Stomach smooth muscle (tissue), 2 donors: ENCODE measurements at regions not wholly inside any gene's neighbourhood (a gene's known extent, or its start where the extent isn't known, plus 50 kb on each side); places are given as distances from the start of the nearest gene placed in this dataset.

Source experiments
- H3K27ac ChIP-seq: one replicate; pipeline ENCODE4 v1.7.0; 2013; ENCODE audit warnings: mild to moderate bottlenecking, low read length, inconsistent platforms
- H3K27me3 ChIP-seq, 2 donors: one replicate each; pipeline ENCODE4 v1.7.0; 2013; ENCODE audit warnings: low read length in 2 of 2; ENCODE audit not compliant: insufficient read depth in 2 of 2, control insufficient read depth in 1 of 2
- H3K36me3 ChIP-seq, 2 donors: one replicate each; pipeline ENCODE4 v1.7.0; 2013; ENCODE audit warnings: low read length in 2 of 2; ENCODE audit not compliant: control insufficient read depth in 2 of 2, insufficient read depth in 2 of 2
- H3K4me1 ChIP-seq: one replicate; pipeline ENCODE4 v1.7.0; 2013; ENCODE audit warnings: low read length; ENCODE audit not compliant: control insufficient read depth, insufficient read depth
- H3K4me3 ChIP-seq, 2 donors: one replicate each; pipeline ENCODE4 v1.7.0; 2013; ENCODE audit warnings: low read length in 2 of 2
- H3K9ac ChIP-seq, 2 donors: one replicate each; pipeline ENCODE4 v1.7.0; 2013; ENCODE audit warnings: low read length in 2 of 2, mild to moderate bottlenecking in 1 of 2
- H3K9me3 ChIP-seq, 2 donors: one replicate each; pipeline ENCODE4 v1.7.0; 2013; ENCODE audit warnings: low read length in 2 of 2; ENCODE audit not compliant: control insufficient read depth in 2 of 2
- donor health status: healthy.
- donor health status: Pancreatic carcinoma.

DNA sequence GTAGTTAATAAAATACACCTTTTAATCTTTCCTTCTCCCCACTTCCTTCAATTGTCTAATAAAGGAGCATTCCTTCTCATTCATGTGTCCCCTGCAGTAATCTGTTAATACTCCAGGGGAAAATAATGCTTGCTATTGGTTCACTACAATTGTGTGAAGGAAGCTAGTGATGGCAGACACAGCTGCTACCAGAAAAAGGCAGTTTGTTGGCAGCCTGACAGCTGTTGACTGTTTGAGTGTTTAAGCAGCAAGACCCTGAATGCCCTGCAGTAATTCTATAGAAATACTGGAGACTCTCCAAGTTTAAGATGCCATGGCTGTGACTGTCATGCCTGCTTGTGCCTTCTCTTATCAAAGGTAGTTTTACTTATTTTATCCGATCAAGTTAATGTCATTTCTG lies 359.5 kb downstream of the C4orf33 start:
- H3K4me3 ChIP-seq = no peak overlapping the region
- no peak overlapping the region for H3K9ac ChIP-seq
- no peak overlapping the region for H3K27ac ChIP-seq
- H3K9me3 ChIP-seq = no peaks in the 10 kb centered on the region
- H3K4me1 ChIP-seq = no peaks in the 10 kb centered on the region
- no peaks in the 10 kb centered on the region for H3K36me3 ChIP-seq
- H3K27me3 ChIP-seq = no peaks in the 10 kb centered on the region

DNA sequence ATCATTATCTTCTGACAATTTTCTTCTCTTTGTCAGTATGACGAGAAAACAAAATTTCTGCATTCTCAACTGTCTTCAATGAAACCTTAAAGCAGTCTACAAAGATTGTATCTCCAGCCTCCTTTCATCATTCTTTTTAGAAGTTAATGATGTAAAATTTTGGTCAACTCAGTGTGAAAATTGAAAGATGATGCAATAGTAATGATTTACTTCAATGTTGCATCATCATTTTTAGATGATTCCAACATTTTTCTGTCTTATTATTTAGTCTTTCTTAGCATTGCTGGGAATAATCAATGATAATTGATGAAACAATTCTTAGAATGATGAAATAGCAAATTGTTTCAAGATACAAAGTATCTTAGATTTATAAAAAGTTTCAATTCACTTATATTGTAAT lies 372.7 kb downstream of the C4orf33 start:
- no peaks in the 10 kb centered on the region for H3K27me3 ChIP-seq
- no peak overlapping the region for H3K4me3 ChIP-seq
- no peaks in the 10 kb centered on the region for H3K9me3 ChIP-seq
- no peak overlapping the region for H3K27ac ChIP-seq
- no peak overlapping the region for H3K9ac ChIP-seq
- no peaks in the 10 kb centered on the region for H3K4me1 ChIP-seq
- H3K36me3 ChIP-seq = no peaks in the 10 kb centered on the region

DNA sequence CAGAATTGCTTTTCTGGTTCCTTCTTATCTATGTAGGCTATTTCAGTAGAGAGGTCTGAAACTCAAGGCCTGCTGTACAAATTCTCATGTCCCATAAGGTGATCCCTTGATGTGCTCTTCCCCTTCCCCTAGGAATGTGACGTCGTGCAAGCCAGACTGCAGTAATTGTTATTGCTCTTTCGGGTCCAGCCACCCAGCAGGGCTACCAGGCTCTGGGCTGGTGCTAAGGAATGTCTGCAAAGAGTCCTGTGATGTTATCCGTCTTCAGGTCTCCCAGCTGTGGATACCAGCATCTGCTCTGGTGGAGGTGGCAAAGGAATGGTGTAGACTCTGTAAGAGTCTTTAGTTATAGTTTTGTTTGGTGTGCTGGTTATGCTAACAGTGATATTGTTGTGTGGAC lies 378.7 kb downstream of the C4orf33 start:
- Histone ChIP-seq H3K4me3 (no peak overlapping the region), H3K27ac (no peak overlapping the region), H3K9ac (no peak overlapping the region), H3K27me3 (no peaks in the 10 kb centered on the region), H3K4me1 (no peaks in the 10 kb centered on the region), H3K9me3 (peaks cover 0 to 4% of the 10 kb centered on the region in 2 donors), H3K36me3 (no peaks in the 10 kb centered on the region)

DNA sequence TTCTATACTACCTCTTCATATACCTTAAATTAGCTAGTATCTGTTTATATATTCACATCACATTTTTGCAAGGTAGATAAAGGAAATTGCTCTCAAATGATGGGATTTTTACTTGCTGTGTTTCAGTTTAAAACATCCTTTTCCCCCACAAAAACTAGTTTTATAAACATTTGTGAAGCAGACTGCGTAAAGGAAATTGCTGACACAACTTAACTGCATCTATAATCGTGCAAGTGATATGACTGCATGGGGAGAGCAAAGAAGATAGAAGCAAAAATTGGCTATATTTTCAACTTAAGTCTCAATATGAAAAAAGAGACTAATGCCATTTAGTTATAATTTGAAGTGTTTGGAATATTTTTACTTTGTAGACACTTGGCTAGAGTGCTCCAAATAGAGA lies 385.2 kb downstream of the C4orf33 start:
- no peaks in the 10 kb centered on the region for H3K36me3 ChIP-seq
- H3K4me1 ChIP-seq = no peaks in the 10 kb centered on the region
- H3K9ac ChIP-seq = no peak overlapping the region
- no peaks in the 10 kb centered on the region for H3K27me3 ChIP-seq
- H3K27ac ChIP-seq = no peak overlapping the region
- H3K4me3 ChIP-seq = no peak overlapping the region
- no peaks in the 10 kb centered on the region for H3K9me3 ChIP-seq

DNA sequence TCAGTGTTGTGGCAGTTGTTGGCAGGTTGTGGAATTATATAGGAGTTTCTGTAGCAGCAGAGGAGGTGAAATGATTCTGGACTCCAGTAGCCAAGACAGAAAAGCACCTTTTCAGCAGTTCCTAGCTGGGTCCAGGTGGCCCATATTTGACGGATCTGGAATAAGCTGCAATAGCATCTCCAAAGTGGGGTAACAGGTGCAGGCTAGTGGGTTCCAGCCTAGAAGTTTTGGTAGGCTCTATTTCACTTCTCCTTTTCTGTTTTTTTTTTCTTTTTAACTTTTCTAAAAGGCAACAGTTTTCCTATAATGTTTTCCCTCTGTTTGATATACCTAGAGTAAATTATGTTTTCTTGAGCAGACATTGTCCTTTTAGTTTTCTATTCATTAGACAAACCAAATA lies 392.5 kb downstream of the C4orf33 start:
- Histone ChIP-seq H3K9ac (no peak overlapping the region), H3K4me3 (no peak overlapping the region), H3K27ac (no peak overlapping the region), H3K9me3 (no peaks in the 10 kb centered on the region), H3K27me3 (no peaks in the 10 kb centered on the region), H3K4me1 (no peaks in the 10 kb centered on the region), H3K36me3 (no peaks in the 10 kb centered on the region)

DNA sequence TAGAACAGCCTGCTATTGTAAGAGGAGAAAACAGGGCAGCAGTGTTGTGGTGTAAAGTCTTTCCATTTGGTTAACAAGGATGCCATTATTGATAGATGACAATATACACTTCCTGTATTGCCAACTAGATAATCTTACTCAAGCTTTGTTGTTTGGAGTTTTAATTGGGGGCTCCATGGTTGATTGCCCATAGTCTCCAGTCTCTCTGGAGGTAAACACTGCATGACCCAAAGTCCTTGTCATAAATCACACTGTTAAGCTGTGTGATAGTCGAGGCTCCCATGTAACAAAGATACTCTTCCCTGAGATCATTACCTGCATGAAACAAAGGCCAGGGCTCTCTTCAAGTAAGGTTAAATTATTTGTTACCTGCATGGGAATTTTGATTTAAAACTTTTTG lies 394.6 kb downstream of the C4orf33 start:
- Histone ChIP-seq H3K27ac (no peak overlapping the region), H3K4me3 (no peak overlapping the region), H3K27me3 (no peaks in the 10 kb centered on the region), H3K9ac (no peak overlapping the region), H3K9me3 (no peaks in the 10 kb centered on the region), H3K4me1 (no peaks in the 10 kb centered on the region), H3K36me3 (no peaks in the 10 kb centered on the region)

DNA sequence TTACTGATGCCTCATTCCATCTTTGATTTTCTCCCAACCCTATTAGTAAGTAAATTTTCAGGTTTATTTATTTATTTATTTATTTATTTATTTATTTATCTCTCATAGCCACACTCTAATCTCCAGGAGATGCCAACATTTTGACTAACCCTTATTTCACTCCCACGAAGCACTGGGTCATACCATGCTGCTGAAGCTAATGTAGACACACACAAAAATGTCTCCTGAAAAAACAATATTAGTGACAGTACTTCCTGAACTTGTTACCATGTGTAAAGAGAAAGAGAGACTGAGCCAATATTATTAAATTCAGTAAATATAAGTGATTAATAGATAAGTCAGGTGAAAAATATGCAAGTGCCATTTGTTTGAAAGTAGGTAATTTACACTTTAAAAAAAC lies 402.7 kb downstream of the C4orf33 start:
- H3K36me3 ChIP-seq = no peaks in the 10 kb centered on the region
- H3K4me1 ChIP-seq = no peaks in the 10 kb centered on the region
- no peak overlapping the region for H3K9ac ChIP-seq
- H3K27me3 ChIP-seq = no peaks in the 10 kb centered on the region
- no peak overlapping the region for H3K27ac ChIP-seq
- no peak overlapping the region for H3K4me3 ChIP-seq
- H3K9me3 ChIP-seq = no peaks in the 10 kb centered on the region

DNA sequence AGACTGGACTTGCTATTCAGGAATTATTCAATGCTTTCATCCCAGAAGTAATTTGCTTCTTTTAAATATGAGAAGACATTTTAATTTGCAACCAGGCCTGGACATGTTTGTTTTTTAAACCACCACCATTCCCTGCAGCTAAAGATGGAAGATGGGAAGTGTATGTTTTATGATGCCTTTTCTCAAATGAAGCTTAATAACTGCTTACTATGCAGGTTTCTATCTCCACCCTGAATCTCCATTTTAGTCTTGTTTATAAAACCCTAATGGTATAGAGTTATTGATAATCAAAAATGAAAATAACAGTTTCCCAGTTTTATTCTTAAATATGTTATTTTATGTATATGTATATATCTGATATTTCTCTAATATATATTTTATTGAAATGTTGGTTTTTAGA lies 418.9 kb downstream of the C4orf33 start:
- Histone ChIP-seq H3K36me3 (no peaks in the 10 kb centered on the region), H3K4me1 (no peaks in the 10 kb centered on the region), H3K27ac (no peak overlapping the region), H3K9ac (no peak overlapping the region), H3K4me3 (no peak overlapping the region), H3K9me3 (no peaks in the 10 kb centered on the region), H3K27me3 (no peaks in the 10 kb centered on the region)

DNA sequence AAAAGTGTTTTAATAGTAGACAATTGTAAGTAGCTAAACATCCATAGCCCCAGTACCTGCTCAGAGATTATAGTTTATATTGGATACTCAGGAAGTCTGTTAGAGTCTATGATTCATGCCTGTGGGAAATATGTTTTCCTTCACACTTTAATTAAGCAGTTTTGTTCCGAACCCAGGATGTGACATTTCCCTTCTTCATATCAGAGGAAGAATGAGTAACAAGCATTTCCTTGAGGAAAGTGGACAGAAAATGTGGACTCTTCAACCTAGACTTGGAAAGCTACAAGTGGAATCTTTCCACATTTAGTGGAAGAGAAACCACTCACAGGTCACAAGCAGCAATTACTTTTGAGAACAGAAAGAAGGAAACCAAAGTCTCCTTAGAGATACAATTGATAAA lies 419.4 kb downstream of the C4orf33 start:
- no peak overlapping the region for H3K9ac ChIP-seq
- H3K4me3 ChIP-seq = no peak overlapping the region
- H3K27me3 ChIP-seq = no peaks in the 10 kb centered on the region
- H3K27ac ChIP-seq = no peak overlapping the region
- H3K4me1 ChIP-seq = no peaks in the 10 kb centered on the region
- no peaks in the 10 kb centered on the region for H3K36me3 ChIP-seq
- H3K9me3 ChIP-seq = no peaks in the 10 kb centered on the region

DNA sequence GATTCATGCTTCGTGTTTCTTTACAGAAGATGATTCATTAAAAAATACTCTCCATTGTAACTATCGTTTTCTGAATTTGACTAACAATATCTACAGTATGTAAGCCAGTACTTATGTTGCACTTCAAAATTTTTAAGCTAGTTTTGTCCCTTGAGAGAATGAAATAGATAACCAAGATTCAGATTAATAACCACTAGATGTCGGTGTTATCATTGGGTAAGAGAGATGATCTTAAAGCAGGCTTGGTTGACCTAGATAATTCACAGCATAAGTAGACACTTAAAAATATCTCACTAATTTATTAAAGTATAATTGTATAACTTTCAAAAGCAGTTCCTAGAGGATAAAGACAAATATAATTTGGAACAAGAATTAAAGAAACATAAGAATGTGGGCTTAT lies 430.9 kb downstream of the C4orf33 start:
- Histone ChIP-seq H3K4me1 (no peaks in the 10 kb centered on the region), H3K4me3 (no peak overlapping the region), H3K9me3 (no peaks in the 10 kb centered on the region), H3K9ac (no peak overlapping the region), H3K36me3 (no peaks in the 10 kb centered on the region), H3K27me3 (no peaks in the 10 kb centered on the region), H3K27ac (no peak overlapping the region)

DNA sequence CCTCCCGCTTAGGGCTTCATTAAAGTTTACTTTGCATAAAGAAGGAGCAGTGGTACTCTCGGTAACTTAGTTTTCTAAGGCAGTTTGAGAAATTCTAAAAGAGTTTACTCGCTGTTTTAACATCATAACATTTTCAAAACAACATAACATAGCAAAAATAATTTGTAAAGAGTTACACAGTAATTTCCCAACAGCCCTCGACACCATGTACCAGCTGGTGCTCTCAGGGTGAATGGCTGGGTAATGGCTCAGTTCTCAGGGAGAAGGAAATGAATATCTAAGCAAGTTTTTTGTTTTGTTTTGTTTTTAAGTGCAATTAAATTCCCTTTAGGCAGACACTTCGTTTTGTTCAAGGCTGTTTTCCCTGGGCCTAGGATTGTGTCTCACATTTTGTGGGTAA lies 435.3 kb downstream of the C4orf33 start:
- no peak overlapping the region for H3K4me3 ChIP-seq
- H3K27me3 ChIP-seq = no peaks in the 10 kb centered on the region
- no peak overlapping the region for H3K9ac ChIP-seq
- H3K27ac ChIP-seq = no peak overlapping the region
- no peaks in the 10 kb centered on the region for H3K36me3 ChIP-seq
- no peaks in the 10 kb centered on the region for H3K9me3 ChIP-seq
- no peaks in the 10 kb centered on the region for H3K4me1 ChIP-seq

DNA sequence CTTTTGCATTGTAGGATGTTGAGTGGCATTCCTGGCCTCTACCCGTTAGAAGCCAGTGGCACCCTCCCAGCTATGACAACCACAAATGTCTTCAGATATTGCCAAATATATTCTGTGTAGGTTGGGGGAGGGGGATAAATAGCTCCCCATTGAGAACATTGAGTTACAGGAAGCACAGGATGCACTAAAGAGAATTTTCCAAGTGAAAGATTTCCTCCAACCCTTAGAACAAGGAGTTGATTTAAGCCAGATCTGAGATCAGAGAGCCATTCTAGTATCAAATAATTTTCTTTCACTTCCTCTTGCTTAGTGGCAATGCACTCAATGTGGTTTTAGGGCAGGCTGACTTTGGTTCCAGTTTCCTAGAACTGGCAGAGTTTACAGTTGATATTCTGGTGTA lies 436.6 kb downstream of the C4orf33 start:
- H3K4me1 ChIP-seq = no peaks in the 10 kb centered on the region
- H3K9ac ChIP-seq = no peak overlapping the region
- H3K9me3 ChIP-seq = no peaks in the 10 kb centered on the region
- H3K27ac ChIP-seq = no peak overlapping the region
- H3K27me3 ChIP-seq = no peaks in the 10 kb centered on the region
- no peaks in the 10 kb centered on the region for H3K36me3 ChIP-seq
- H3K4me3 ChIP-seq = no peak overlapping the region
